ENCODE measurements at regions not wholly inside any gene's neighbourhood (a gene's known extent, or its start where the extent isn't known, plus 50 kb on each side); places are given as distances from the start of the nearest gene placed in this dataset.

DNA sequence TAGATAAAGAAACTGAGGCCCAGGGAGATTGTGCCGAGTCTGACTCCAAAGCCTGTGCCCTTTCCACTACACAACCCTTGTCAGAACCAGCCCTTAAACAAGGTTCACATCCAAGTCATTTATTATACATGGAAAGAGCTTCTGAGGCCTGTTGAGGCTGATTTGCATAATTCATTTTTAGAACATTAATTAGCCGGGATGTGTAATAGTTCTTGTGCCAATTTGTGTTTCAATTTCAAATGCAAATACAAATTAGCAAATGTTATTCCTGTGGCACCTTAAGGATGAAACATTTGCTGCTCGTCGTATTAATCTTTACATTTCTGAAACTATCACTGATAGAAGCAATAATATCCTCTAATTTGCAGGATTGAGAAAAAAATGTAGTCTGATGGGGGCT, 174.9 kb downstream of the MYCN start:
- H3K9ac ChIP-seq (replicated peaks in 1 of 4; ENCODE audit: extremely low read depth in 1 of 4, low read depth in 3 of 4, low read length in 3 of 4): no peak overlapping the region
- no peak overlapping the region for H2BK20ac ChIP-seq (ENCODE audit: low read length)
- no peaks in the 10 kb centered on the region for H3K79me2 ChIP-seq (ENCODE audit: control insufficient read depth in 1 of 2, insufficient read depth in 2 of 2, low read length in 2 of 2)
- no peaks in the 10 kb centered on the region for H3K36me3 ChIP-seq (ENCODE audit: control insufficient read depth in 2 of 4, insufficient read depth in 4 of 4, low read length in 3 of 4)
- H3K27me3 ChIP-seq (replicated peaks in 1 of 4; ENCODE audit: control insufficient read depth in 3 of 4, extremely low read depth in 1 of 4, insufficient read depth in 3 of 4, low read length in 3 of 4): no peaks in the 10 kb centered on the region; a peak in 1 of 7 replicates
- H3K27ac ChIP-seq (ENCODE audit: low read depth, low read length): no peak overlapping the region
- H3K4me2 ChIP-seq (ENCODE audit: insufficient read depth in 1 of 2, low read depth in 2 of 2, low read length in 2 of 2): no peak overlapping the region
- H2AK5ac ChIP-seq (ENCODE audit: low read depth, low read length): no peak overlapping the region
- DNase-seq (ENCODE audit: low read depth in 1 of 2, low spot score in 2 of 2) (no peak), FAIRE-seq (no peak)
- no peaks in the 10 kb centered on the region for H3K9me3 ChIP-seq (ENCODE audit: insufficient read depth in 2 of 2, low read depth in 1 of 2, low read length in 1 of 2)
- no peak overlapping the region for H3K4me3 ChIP-seq (ENCODE audit: extremely low read depth in 1 of 4, insufficient read depth in 2 of 4, low read depth in 3 of 4, low read length in 4 of 4)
- no peak overlapping the region for H2AFZ ChIP-seq (ENCODE audit: low read length)
- H3K18ac ChIP-seq (ENCODE audit: extremely low read depth, low read length): no peak overlapping the region
- no peak overlapping the region for H4K8ac ChIP-seq (ENCODE audit: extremely low read depth, insufficient read depth, low read length)
- H4K91ac ChIP-seq (replicated peaks; ENCODE audit: insufficient read length, low read length): no peak overlapping the region
- peaks cover 0 to 7% of the 10 kb centered on the region in 2 experiments for H4K20me1 ChIP-seq (replicated peaks in 1 of 2; ENCODE audit: control insufficient read depth in 1 of 2, insufficient read depth in 2 of 2, low read length in 2 of 2)
- 82% methylated on average over 4 of the region's 4 CpGs; no CpG with 5 or more reads in 1 of the 2 experiments for WGBS, 2 experiments (ENCODE audit: extremely low coverage in 1 of 2, insufficient coverage in 1 of 2, insufficient read length in 1 of 2, insufficient replicate concordance in 2 of 2, low coverage in 1 of 2, low lambda C conversion rate in 2 of 2, missing lambda C conversion rate in 1 of 2)
- H3K4me1 ChIP-seq (replicated peaks in 1 of 4; ENCODE audit: control insufficient read depth in 3 of 4, insufficient read depth in 4 of 4, low read length in 3 of 4): peaks cover 0 to 6% (median 4%) of the 10 kb centered on the region in 4 experiments; a peak in 6 of 7 replicates
- no peak overlapping the region for H2BK15ac ChIP-seq (ENCODE audit: low read length)
- CTCF ChIA-PET (ENCODE audit: partially characterized antibody): interaction anchor here (0.6 to 1.4 kb wide), 2 partner anchors 12 to 82 kb away, joined by 3 to 5 read pairs; no protein-coding TSS in a partner anchor
- no peak overlapping the region for H4K5ac ChIP-seq (ENCODE audit: insufficient read length, low read depth, low read length)
- no peak overlapping the region for H2BK120ac ChIP-seq (replicated peaks; ENCODE audit: low read depth, low read length)
- H3K56ac ChIP-seq (replicated peaks; ENCODE audit: insufficient read length, low read depth, low read length): no peak overlapping the region
- H3K14ac ChIP-seq (ENCODE audit: insufficient read length): no peak overlapping the region
- POLR2A ChIA-PET (ENCODE audit: partially characterized antibody): no interaction called here
- peaks cover 11% of the 10 kb centered on the region for H3K23me2 ChIP-seq (ENCODE audit: low read depth, low read length)
- no peak overlapping the region for H3K23ac ChIP-seq (ENCODE audit: insufficient read length)
- H3K4ac ChIP-seq (replicated peaks; ENCODE audit: insufficient read length, low read depth, low read length): no peak overlapping the region
- H2BK12ac ChIP-seq (ENCODE audit: low read depth, low read length): no peak overlapping the region
- H3K79me1 ChIP-seq (ENCODE audit: low read depth, low read length): no peaks in the 10 kb centered on the region
- no peak overlapping the region for H2BK5ac ChIP-seq (ENCODE audit: low read depth, low read length)
- TF ChIP-seq TAF1 (IDR thresholded peaks at IDR 0.05; ENCODE audit: low read depth, low read length) (no peak), KDM5A (IDR thresholded peaks at IDR 0.05; ENCODE audit: low read length) (no peak), RFX5 (IDR thresholded peaks at IDR 0.05; ENCODE audit: borderline replicate concordance, low read depth, low read length) (no peak), CHD2 (IDR thresholded peaks at IDR 0.05; ENCODE audit: low read length) (no peak), SIRT6 (IDR thresholded peaks at IDR 0.05; ENCODE audit: low read length) (no peak), HDAC2 (IDR thresholded peaks at IDR 0.05; ENCODE audit: borderline replicate concordance in 1 of 2, low read depth in 2 of 2, low read length in 2 of 2) (no peak), KDM4A (IDR thresholded peaks at IDR 0.05; ENCODE audit: low read depth, low read length, severe bottlenecking) (no peak), SIN3A (conservative IDR thresholded peaks at IDR 0.05 in 1 of 2, IDR thresholded peaks at IDR 0.05 in 1 of 2; ENCODE audit: low read depth in 1 of 2, low read length in 2 of 2) (no peak), ZNF274 (IDR thresholded peaks at IDR 0.05; ENCODE audit: borderline replicate concordance, extremely low read depth, low read length) (no peak), PHF8 (conservative IDR thresholded peaks at IDR 0.05; ENCODE audit: low read depth, low read length) (no peak), RNF2 (IDR thresholded peaks at IDR 0.05; ENCODE audit: borderline replicate concordance, low read depth, low read length, missing control alignments, poor library complexity, severe bottlenecking) (no peak), CTBP2 (IDR thresholded peaks at IDR 0.05; ENCODE audit: borderline replicate concordance, insufficient read depth, insufficient read length, low read length) (no peak), ASH2L (IDR thresholded peaks at IDR 0.05; ENCODE audit: low read length) (no peak), TBP (IDR thresholded peaks at IDR 0.05; ENCODE audit: low read depth, low read length) (no peak), BACH1 (IDR thresholded peaks at IDR 0.05; ENCODE audit: low read length) (no peak)

Data from H1 (cell line).